Right atrium auricular region (tissue), 2 donors: ENCODE measurements at regions not wholly inside any gene's neighbourhood (a gene's known extent, or its start where the extent isn't known, plus 50 kb on each side); places are given as distances from the start of the nearest gene placed in this dataset.

Source experiments
- DNase-seq: peaks from one replicate; pipeline ENCODE4 v3.0.0-alpha.2; 2019; ENCODE audit warnings: low spot score
- H3K27ac ChIP-seq, 2 donors: fragments of 200-600 bp; sonication (generic); 1 replicate in 1 of 2; 2 replicates in 1 of 2; pipeline ENCODE4 v1.5.1; 2016 to 2019
- H3K27me3 ChIP-seq, 2 donors: fragments of 200-600 bp; sonication (generic); one replicate each; pipeline versions ENCODE4 v1.5.1 to v1.6.0; 2017 to 2019
- H3K36me3 ChIP-seq: fragments of 200-600 bp; sonication (generic); one replicate; pipeline ENCODE4 v1.5.1; 2016
- H3K4me1 ChIP-seq, 2 donors: fragments of 200-600 bp; sonication (generic); one replicate each; pipeline versions ENCODE4 v1.5.1 to v1.6.0; 2017 to 2019
- H3K4me3 ChIP-seq, 2 donors: fragments of 200-600 bp; sonication (generic); 1 replicate in 1 of 2; 2 replicates in 1 of 2; pipeline ENCODE4 v1.5.1; 2017 to 2019; ENCODE audit warnings: mild to moderate bottlenecking in 1 of 2, moderate library complexity in 1 of 2
- H3K9me3 ChIP-seq, 2 donors: fragments of 200-600 bp; sonication (generic); one replicate each; pipeline ENCODE4 v1.5.1; 2019
- CTCF ChIP-seq, 2 donors: fragments of 200-600 bp; sonication (generic); IDR thresholded peaks; one replicate each; pipeline ENCODE4 v1.5.1; 2019; ENCODE audit warnings: antibody characterized with exemption in 2 of 2

GRCh38 chr10:78985973-78986818, 82.6 kb upstream of the ZMIZ1 start:
- Histone ChIP-seq H3K27ac (no peak overlapping the region), H3K4me3 (no peak overlapping the region), H3K9me3 (no peaks in the 10 kb centered on the region), H3K36me3 (no peaks in the 10 kb centered on the region), H3K4me1 (no peaks in the 10 kb centered on the region), H3K27me3 (no peaks in the 10 kb centered on the region)
- no peak for TF ChIP-seq CTCF (IDR thresholded peaks at IDR 0.05)
- DNase-seq, result no peak

- Histone ChIP-seq H3K4me1 (no peaks in the 10 kb centered on the region), H3K4me3 (no peak overlapping the region), H3K27ac (no peak overlapping the region), H3K36me3 (no peaks in the 10 kb centered on the region), H3K9me3 (no peaks in the 10 kb centered on the region), H3K27me3 (no peaks in the 10 kb centered on the region)
- TF ChIP-seq CTCF (IDR thresholded peaks at IDR 0.05), result no peak
- no peak for DNase-seq
Measured at GRCh38 chr10:78991187-78991586, 77.6 kb upstream of the ZMIZ1 start.

GRCh38 chr10:78992333-78992732, 76.4 kb upstream of the ZMIZ1 start:
- H3K27ac ChIP-seq, result no peak overlapping the region

GRCh38 chr10:78993261-78993945, 75.4 kb upstream of the ZMIZ1 start:
- Histone ChIP-seq H3K27ac (no peak overlapping the region), H3K9me3 (no peaks in the 10 kb centered on the region), H3K27me3 (no peaks in the 10 kb centered on the region), H3K36me3 (no peaks in the 10 kb centered on the region), H3K4me1 (no peaks in the 10 kb centered on the region), H3K4me3 (no peak overlapping the region)
- no peak for DNase-seq
- TF ChIP-seq CTCF (IDR thresholded peaks at IDR 0.05), result no peak

More at GRCh38 chr10:78992333-78992732, 76.4 kb upstream of the ZMIZ1 start:
- Histone ChIP-seq H3K4me1 (no peaks in the 10 kb centered on the region), H3K9me3 (no peaks in the 10 kb centered on the region), H3K4me3 (no peak overlapping the region), H3K27me3 (no peaks in the 10 kb centered on the region), H3K36me3 (no peaks in the 10 kb centered on the region)
- TF ChIP-seq CTCF (IDR thresholded peaks at IDR 0.05), result no peak
- no peak for DNase-seq

GRCh38 chr10:78995987-78996791, 72.6 kb upstream of the ZMIZ1 start:
- no peak for TF ChIP-seq CTCF (IDR thresholded peaks at IDR 0.05)
- no peaks in the 10 kb centered on the region for H3K36me3 ChIP-seq
- H3K27me3 ChIP-seq, result no peaks in the 10 kb centered on the region
- H3K9me3 ChIP-seq, result no peaks in the 10 kb centered on the region
- H3K4me1 ChIP-seq, result no peaks in the 10 kb centered on the region
- no peak for DNase-seq
- no peak overlapping the region for H3K27ac ChIP-seq
- H3K4me3 ChIP-seq, result no peak overlapping the region
